Peyer's patch (tissue), 4 donors: ENCODE measurements at regions not wholly inside any gene's neighbourhood (a gene's known extent, or its start where the extent isn't known, plus 50 kb on each side); places are given as distances from the start of the nearest gene placed in this dataset.

Experiments used
- DNase-seq, 3 donors: peaks; one replicate each; pipeline ENCODE4 v3.0.0-alpha.2; 2017 to 2019
- H3K27ac ChIP-seq, 4 donors: fragments of 200-600 bp; sonication (generic); one replicate each; pipeline ENCODE4 v1.5.1; 2016 to 2019
- H3K27me3 ChIP-seq, 2 donors: fragments of 200-600 bp; sonication (generic); one replicate each; pipeline ENCODE4 v1.5.1; 2019
- H3K36me3 ChIP-seq, 3 donors: fragments of 200-600 bp; sonication (generic); one replicate each; pipeline ENCODE4 v1.5.1; 2016 to 2019
- H3K4me1 ChIP-seq, 4 donors: fragments of 200-600 bp; sonication (generic); one replicate each; pipeline ENCODE4 v1.5.1; 2016 to 2019
- H3K4me3 ChIP-seq, 4 donors: fragments of 200-600 bp; sonication (generic); 1 replicate in 3 of 4; 2 replicates in 1 of 4; pipeline ENCODE4 v1.5.1; 2016 to 2019; ENCODE audit warnings: mild to moderate bottlenecking in 1 of 4
- H3K9me3 ChIP-seq, 4 donors: fragments of 200-600 bp; sonication (generic); one replicate each; pipeline ENCODE4 v1.5.1; 2016 to 2019; ENCODE audit warnings: mild to moderate bottlenecking in 1 of 4
- CTCF ChIP-seq, 6 experiments: fragments of 450-650 bp in 4 of 6; fragments of 200-600 bp in 2 of 6; sonication (generic) in 1 of 6; IDR thresholded peaks; one replicate each; pipeline ENCODE4 v1.5.1; 2017 to 2019; ENCODE audit warnings: antibody characterized with exemption in 6 of 6, mild to moderate bottlenecking in 3 of 6, moderate library complexity in 1 of 6
- POLR2A ChIP-seq, 2 donors: fragments of 450-650 bp; IDR thresholded peaks; one replicate each; pipeline ENCODE4 v1.5.1; 2017; ENCODE audit warnings: antibody characterized with exemption in 2 of 2, mild to moderate bottlenecking in 2 of 2, moderate library complexity in 2 of 2

GRCh38 chr9:90340421-90340820 is 302.2 kb downstream of the DIRAS2 start:
- no peak for TF ChIP-seq CTCF (IDR thresholded peaks at IDR 0.05)
- TF ChIP-seq POLR2A (IDR thresholded peaks at IDR 0.05), result no peak
- Histone ChIP-seq H3K9me3 (no peaks in the 10 kb centered on the region), H3K27me3 (no peaks in the 10 kb centered on the region), H3K36me3 (no peaks in the 10 kb centered on the region), H3K4me3 (no peak overlapping the region), H3K4me1 (no peaks in the 10 kb centered on the region), H3K27ac (no peak overlapping the region)
- no peak for DNase-seq

- H3K27me3 ChIP-seq, result no peaks in the 10 kb centered on the region
- no peak for DNase-seq
- H3K9me3 ChIP-seq, result no peaks in the 10 kb centered on the region
- no peak overlapping the region for H3K4me3 ChIP-seq
- no peaks in the 10 kb centered on the region for H3K36me3 ChIP-seq
- TF ChIP-seq CTCF (IDR thresholded peaks at IDR 0.05) (no peak), POLR2A (IDR thresholded peaks at IDR 0.05) (no peak)
- no peak overlapping the region for H3K27ac ChIP-seq
- H3K4me1 ChIP-seq, result no peaks in the 10 kb centered on the region
These were observed 300.0 kb downstream of the DIRAS2 start for GRCh38 chr9:90342607-90343006.

GRCh38 chr9:90343366-90343765 is 299.3 kb downstream of the DIRAS2 start:
- Histone ChIP-seq H3K36me3 (no peaks in the 10 kb centered on the region), H3K9me3 (no peaks in the 10 kb centered on the region), H3K4me3 (no peak overlapping the region), H3K27me3 (no peaks in the 10 kb centered on the region), H3K4me1 (no peaks in the 10 kb centered on the region), H3K27ac (no peak overlapping the region)
- TF ChIP-seq CTCF (IDR thresholded peaks at IDR 0.05) (no peak), POLR2A (IDR thresholded peaks at IDR 0.05) (no peak)
- no peak for DNase-seq

GRCh38 chr9:90343991-90344390 is 298.6 kb downstream of the DIRAS2 start:
- DNase-seq, result no peak
- no peak overlapping the region for H3K27ac ChIP-seq
- no peak overlapping the region for H3K4me3 ChIP-seq
- no peaks in the 10 kb centered on the region for H3K4me1 ChIP-seq
- no peaks in the 10 kb centered on the region for H3K27me3 ChIP-seq
- no peaks in the 10 kb centered on the region for H3K36me3 ChIP-seq
- H3K9me3 ChIP-seq, result no peaks in the 10 kb centered on the region
- no peak for TF ChIP-seq CTCF (IDR thresholded peaks at IDR 0.05)
- no peak for TF ChIP-seq POLR2A (IDR thresholded peaks at IDR 0.05)

- no peak for DNase-seq
- Histone ChIP-seq H3K4me3 (no peak overlapping the region), H3K36me3 (no peaks in the 10 kb centered on the region), H3K27me3 (no peaks in the 10 kb centered on the region), H3K4me1 (no peaks in the 10 kb centered on the region), H3K9me3 (no peaks in the 10 kb centered on the region), H3K27ac (no peak overlapping the region)
- TF ChIP-seq POLR2A (IDR thresholded peaks at IDR 0.05) (no peak), CTCF (IDR thresholded peaks at IDR 0.05) (no peak)
These were observed 277.0 kb downstream of the DIRAS2 start for GRCh38 chr9:90365666-90366065.

GRCh38 chr9:90368241-90368640 is 274.4 kb downstream of the DIRAS2 start:
- no peak for DNase-seq
- H3K9me3 ChIP-seq, result no peaks in the 10 kb centered on the region
- no peak overlapping the region for H3K27ac ChIP-seq

More at GRCh38 chr9:90368241-90368640, 274.4 kb downstream of the DIRAS2 start:
- no peaks in the 10 kb centered on the region for H3K27me3 ChIP-seq
- no peak overlapping the region for H3K4me3 ChIP-seq
- no peaks in the 10 kb centered on the region for H3K4me1 ChIP-seq
- no peaks in the 10 kb centered on the region for H3K36me3 ChIP-seq
- TF ChIP-seq POLR2A (IDR thresholded peaks at IDR 0.05) (no peak), CTCF (IDR thresholded peaks at IDR 0.05) (no peak)
